GM19372 (cell line): ENCODE measurements at regions not wholly inside any gene's neighbourhood (a gene's known extent, or its start where the extent isn't known, plus 50 kb on each side); places are given as distances from the start of the nearest gene placed in this dataset.
"Not testable (repeated sequence)": the region's sequence is repeated elsewhere in the genome, so short reads cannot be mapped to it uniquely, and the experiment has no call there.

ENCODE experiments used
- ATAC-seq: cut with Tn5 transposase; IDR thresholded peaks from one replicate; pipeline ENCODE4 v1.9.1; 2021; ENCODE audit warnings: mild to moderate bottlenecking, low read depth, moderate library complexity; ENCODE audit not compliant: unreplicated experiment

- ATAC-seq = no peak
These were observed 286.4 kb upstream of the PRKD1 start for GRCh38 chr14:30214014-30214413.

GRCh38 chr14:30214461-30215090 is 286.9 kb upstream of the PRKD1 start:
- no peak for ATAC-seq

GRCh38 chr14:30218907-30219306 is 291.3 kb upstream of the PRKD1 start:
- ATAC-seq = no peak

GRCh38 chr14:30221546-30221945 is 293.9 kb upstream of the PRKD1 start:
- no peak for ATAC-seq

- ATAC-seq = no peak
These were observed 295.7 kb upstream of the PRKD1 start for GRCh38 chr14:30223385-30223785.

GRCh38 chr14:30223966-30224365 is 296.3 kb upstream of the PRKD1 start:
- ATAC-seq = no peak

- ATAC-seq = no peak
These were observed 297.5 kb upstream of the PRKD1 start for GRCh38 chr14:30225176-30225575.

- ATAC-seq = no peak
These were observed 299.8 kb upstream of the PRKD1 start for GRCh38 chr14:30227436-30227835.

- no peak for ATAC-seq
These were observed 300.2 kb upstream of the PRKD1 start for GRCh38 chr14:30227876-30228275.

- ATAC-seq = no peak
These were observed 303.1 kb upstream of the PRKD1 start for GRCh38 chr14:30230719-30231118.

- no peak for ATAC-seq
These were observed 307.3 kb upstream of the PRKD1 start for GRCh38 chr14:30234966-30235365.

- ATAC-seq = no peak
These were observed 307.8 kb upstream of the PRKD1 start for GRCh38 chr14:30235485-30235884.

- no peak for ATAC-seq
These were observed 311.3 kb upstream of the PRKD1 start for GRCh38 chr14:30238936-30239335.

GRCh38 chr14:30240018-30240417 is 312.4 kb upstream of the PRKD1 start:
- ATAC-seq = no peak

- no peak for ATAC-seq
These were observed 313.0 kb upstream of the PRKD1 start for GRCh38 chr14:30240685-30241084.

GRCh38 chr14:30242744-30243143 is 315.1 kb upstream of the PRKD1 start:
- no peak for ATAC-seq

GRCh38 chr14:30243207-30243606 is 315.6 kb upstream of the PRKD1 start:
- ATAC-seq = no peak

GRCh38 chr14:30243805-30244204 is 315.2 kb upstream of the G2E3 start:
- ATAC-seq = no peak

GRCh38 chr14:30244348-30244747 is 314.6 kb upstream of the G2E3 start:
- not testable (repeated sequence) for ATAC-seq

- no peak for ATAC-seq
These were observed 307.9 kb upstream of the G2E3 start for GRCh38 chr14:30251017-30251416.

- no peak for ATAC-seq
These were observed 307.3 kb upstream of the G2E3 start for GRCh38 chr14:30251557-30252100.

GRCh38 chr14:30252151-30252550 is 306.8 kb upstream of the G2E3 start:
- no peak for ATAC-seq
